HG03342 (cell line): ENCODE measurements at regions not wholly inside any gene's neighbourhood (a gene's known extent, or its start where the extent isn't known, plus 50 kb on each side); places are given as distances from the start of the nearest gene placed in this dataset.

ENCODE experiments used
- ATAC-seq: cut with Tn5 transposase; IDR thresholded peaks from one replicate; pipeline ENCODE4 v1.9.1; 2021; ENCODE audit warnings: mild to moderate bottlenecking, moderate library complexity; ENCODE audit not compliant: unreplicated experiment

- no peak for ATAC-seq
Measured at GRCh38 chr14:49467091-49467490, 119.1 kb downstream of the RPS29 start.

- ATAC-seq: no peak
Measured at GRCh38 chr14:49464885-49465284, 121.3 kb downstream of the RPS29 start.

DNA sequence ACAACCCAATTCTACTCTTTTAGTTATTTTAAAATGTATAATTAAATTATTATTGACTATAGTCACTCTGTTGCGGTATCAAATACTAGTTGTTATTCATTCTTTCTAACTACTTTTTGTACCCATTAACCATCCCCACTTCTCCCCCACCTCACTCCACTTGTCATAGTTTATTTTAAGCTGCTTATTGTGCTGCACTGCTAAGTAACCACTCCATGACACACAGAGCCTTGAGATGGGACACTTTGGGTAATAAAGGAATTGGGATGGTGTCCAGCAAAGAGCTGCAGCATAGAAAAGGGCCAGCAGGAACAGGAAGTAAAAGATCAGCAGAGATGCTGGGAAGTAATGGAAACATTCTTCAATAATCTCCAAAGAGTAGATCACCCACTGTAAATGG, 123.0 kb downstream of the RPS29 start:
- no peak for ATAC-seq

GRCh38 chr14:49461529-49462401, 124.4 kb downstream of the RPS29 start:
- ATAC-seq: peak; percentile 81

- ATAC-seq: no peak
Measured at GRCh38 chr14:49460662-49461061, 125.5 kb downstream of the RPS29 start.

GRCh38 chr14:49456589-49456988, 129.6 kb downstream of the RPS29 start:
- no peak for ATAC-seq

DNA sequence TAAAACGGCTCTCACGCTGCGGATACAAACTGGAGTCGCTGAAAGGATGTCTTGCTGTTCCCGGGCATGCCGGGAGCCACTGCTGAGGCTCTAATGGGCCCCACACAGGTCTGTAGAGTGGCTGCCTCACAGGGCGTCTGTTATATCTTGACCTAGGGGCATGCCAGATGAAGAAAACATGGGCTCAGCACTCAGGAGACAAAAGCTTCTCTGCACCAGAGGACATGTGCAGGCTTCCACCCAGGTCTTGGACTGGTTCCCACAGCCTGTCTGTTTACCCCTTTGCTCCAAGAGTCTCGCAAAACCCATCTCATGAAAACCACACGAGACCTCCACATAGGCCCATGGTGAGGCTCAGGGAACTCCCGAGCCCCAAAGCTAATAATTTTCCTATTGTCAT, 134.2 kb downstream of the RPS29 start:
- no peak for ATAC-seq

DNA sequence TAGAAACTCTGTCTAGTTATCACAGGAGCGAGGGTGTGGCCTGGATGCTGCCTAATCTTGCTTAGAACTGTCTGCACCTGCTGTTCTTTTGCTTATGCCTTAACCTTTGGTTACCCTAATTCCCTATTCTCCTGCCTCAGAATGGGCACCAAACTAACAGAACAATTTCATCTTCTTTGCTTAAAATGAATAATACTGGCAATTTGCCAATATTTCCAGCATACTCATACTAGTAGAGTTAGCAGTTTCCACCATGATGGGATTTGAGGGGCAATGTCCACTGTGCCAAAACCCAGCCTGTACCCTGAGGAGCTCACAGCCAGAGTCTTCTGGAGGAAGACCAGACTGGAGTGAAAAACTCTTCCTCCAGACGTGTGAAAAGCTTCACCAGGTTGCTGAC, 136.4 kb downstream of the RPS29 start:
- ATAC-seq: no peak

DNA sequence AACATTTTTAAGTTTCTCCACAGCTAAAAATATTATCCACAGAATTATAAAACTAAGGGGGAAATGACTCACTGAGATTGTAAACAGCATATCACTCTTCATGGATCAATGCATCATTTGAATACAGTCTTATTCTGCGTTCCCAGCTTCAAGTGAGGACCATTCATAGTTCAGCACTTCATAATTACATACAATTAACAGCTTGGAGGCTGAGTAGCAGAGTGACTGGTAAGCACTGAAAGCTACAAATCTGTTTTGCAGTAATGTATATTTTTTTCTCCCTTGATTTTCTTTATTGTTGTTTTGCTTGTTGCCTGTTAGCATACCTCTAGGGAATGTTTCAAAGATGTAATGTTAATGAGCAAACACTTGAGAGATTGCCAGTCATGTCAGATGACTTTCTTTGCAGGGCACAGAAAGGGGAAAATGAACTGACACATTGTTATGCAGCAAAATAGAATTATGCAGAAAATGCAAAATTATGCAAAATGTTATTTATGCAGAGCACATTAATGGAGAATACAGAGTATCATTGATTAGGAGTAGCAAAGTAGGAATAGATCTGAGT, 138.6 kb downstream of the RPS29 start:
- ATAC-seq: no peak

- no peak for ATAC-seq
Measured at GRCh38 chr14:49446801-49447200, 139.4 kb downstream of the RPS29 start.

DNA sequence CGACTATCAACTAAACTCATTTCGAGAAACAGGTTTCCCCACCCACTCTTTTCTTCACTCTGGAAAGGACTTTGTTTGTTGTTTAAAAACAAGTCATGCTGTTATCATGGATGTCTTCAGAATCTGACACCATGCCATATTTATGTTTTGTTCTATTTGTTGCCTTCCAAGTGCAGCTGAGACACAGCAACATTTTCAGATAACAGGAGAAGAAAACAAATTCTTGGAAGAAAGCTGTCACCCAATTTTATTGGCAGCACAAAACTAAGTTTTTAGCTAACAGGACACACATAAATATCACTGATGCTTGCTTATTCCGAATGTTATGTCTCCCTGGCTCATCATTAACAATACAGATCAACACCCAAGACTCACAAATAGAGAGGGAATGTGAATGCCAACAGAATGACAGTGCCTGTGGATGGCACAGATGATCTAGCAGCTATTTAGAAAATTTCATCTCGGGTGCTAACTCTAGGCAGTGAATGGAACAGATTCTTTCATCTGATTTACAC, 147.9 kb downstream of the RPS29 start:
- no peak for ATAC-seq

- ATAC-seq: no peak
Measured at GRCh38 chr14:49428076-49428475, 158.1 kb downstream of the RPS29 start.

DNA sequence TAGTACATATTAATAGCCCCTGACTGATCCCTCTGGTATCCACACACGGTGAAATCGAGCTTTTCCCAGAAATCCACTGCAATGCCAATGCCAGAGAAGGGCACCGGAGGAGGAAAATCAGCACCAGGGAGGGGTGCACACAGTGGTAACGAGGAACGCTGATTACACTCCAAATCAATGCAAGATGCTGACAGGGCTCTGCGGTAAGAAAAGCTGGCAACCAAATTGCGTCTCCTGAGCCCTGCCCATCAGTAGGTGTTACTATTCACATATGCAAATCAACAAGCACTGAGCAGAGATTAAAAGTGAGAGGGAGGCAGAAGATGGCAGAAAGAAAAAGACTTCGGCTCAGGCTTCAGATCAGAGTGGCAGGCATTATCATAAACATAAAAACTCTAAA, 159.1 kb downstream of the RPS29 start:
- ATAC-seq: no peak

DNA sequence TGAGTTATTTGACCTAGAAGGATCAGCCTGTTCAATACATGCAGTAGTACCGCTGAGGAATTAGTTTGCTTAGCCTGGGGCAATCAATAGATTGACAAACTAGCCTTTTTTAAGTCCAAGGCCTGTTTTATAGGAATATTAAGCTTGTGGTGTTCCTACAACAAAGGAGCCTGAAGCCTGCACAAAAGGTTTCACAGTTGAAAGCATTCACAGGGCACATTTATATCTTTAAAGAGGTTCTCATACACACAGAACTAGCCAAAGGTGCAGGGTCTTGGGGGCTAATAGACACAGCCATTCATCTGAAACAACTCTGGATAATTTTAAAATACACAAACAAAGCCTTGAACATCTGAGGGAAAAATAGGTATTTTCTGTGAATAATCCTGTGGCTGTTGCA, 160.3 kb downstream of the RPS29 start:
- ATAC-seq: no peak

GRCh38 chr14:49424436-49425331, 161.5 kb downstream of the RPS29 start:
- ATAC-seq: no peak

DNA sequence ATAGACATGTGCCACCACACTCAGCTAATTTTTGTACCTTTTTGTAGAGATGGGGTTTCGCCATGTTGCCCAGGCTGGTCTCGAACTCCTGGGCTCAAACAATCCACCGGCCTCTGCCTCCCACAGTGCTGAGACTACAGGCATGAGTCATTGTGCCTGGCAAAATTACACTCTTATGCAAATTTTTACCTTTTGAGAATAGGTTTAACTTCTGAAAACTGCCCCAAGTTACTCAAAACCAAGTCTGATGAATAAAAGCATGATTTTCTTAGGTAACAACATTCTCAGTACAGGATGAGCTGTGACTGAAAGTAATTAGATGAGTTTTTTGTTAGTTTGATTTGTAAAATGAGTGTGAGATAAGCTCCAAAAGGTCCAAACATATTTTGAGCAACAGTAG, 166.0 kb downstream of the RPS29 start:
- ATAC-seq: peak; percentile 44

DNA sequence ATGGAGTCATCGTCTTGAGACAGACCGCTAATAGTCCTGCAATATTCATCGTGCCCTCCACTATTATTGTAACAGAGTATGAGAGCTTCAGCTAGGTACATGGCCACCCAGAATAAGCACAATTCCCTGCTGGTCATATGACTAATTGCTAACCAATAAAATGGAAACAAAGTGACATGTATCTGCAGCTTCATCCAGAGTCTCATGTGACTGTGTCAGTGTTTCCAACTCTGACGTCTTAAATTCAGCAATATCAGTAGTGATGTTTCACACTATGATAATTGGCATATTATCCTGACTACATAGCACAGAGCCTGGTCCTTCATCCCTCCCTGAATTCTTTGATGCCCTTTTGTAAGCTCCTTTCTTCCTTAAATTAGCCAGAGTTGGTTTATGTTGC, 167.4 kb downstream of the RPS29 start:
- ATAC-seq: no peak

DNA sequence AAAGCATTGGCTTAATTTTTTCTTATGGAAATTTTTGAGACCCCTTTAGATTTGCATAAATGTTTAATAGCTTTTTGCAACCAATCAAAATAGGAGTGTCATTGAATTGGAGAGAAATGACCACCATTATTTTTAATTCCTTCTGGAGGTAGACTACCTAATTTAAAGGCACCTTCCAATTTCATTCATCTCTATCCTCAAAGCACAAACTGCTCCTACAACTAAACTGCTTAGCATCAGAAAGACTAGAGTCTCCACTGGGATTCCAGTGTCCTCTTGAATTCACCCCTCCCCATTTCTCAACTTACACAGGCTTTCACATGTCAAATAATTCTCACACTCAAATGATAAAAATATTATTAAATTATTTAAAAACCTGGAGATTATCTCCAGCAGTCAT, 168.4 kb downstream of the RPS29 start:
- no peak for ATAC-seq

DNA sequence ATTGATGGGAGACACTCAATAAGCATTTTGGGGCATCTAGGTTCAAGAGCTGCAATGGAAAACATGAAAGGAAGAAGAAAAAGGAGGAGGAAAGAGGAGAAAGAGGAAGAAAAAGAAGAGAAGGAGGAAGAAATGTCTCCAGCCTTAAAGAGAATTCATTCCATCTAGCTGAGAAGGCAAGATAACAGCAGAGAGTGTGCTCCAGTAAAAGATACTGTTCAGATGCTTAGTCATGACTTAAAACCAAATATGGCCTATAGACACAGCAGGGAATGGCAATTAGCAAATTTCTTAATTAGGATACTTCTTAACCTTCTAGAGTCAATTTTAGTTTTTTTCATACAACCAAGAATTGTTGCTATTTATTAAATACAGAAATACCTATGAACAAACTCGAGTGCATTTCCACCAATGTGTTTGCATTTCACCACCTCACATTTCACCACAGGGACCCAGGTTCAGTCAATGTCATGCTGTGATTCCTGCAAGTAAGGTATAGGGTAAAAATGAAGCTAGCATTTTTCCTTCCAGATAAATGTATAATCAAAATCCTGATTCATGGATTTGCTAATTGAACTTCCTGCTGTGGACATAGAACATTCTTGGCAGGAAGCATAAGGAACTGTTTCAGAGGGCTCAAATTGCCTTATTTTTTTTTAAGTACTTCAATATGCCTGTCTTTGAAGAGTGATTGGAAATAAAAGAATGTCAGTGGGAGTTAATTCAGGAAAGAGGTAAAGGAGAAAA, 177.8 kb downstream of the RPS29 start:
- no peak for ATAC-seq

DNA sequence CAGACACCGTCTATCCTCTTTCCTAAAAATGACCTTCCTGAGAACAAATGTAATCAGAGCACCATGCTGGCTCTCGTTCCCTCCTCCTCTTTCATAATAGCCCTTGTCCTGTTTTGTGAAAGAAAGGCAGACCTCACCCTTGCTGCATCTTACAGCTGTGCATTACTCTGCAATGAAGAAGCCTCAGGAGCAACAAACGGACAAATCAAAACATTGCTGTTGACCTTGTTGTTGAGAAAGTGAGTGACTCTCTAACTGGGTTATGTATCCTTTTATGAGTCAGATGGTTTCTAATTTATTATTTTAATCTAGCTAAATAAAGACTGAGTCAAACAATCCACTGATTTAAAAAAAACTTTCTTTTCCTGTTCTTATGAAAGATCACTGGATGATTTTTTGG, 180.9 kb downstream of the RPS29 start:
- ATAC-seq: no peak

DNA sequence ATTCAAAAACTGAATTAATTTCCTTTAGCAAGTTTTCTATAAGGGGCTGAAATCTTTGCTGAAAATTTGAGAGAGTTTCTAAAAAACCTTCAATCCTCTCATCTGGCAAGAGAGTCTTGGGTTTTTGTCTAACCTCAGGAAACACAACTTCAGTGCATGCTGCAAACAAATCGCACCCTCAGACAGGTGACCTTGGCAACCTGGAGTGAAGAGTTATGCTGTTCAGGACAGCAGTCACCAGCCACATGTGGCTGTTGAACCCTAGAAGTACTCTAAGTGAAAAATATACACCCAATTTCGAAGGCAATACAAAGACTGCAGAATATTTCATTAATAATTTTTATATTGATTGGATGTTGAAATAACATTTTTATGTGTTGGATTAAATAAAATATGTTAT, 184.8 kb downstream of the RPS29 start:
- no peak for ATAC-seq
